ENCODE measurements at regions not wholly inside any gene's neighbourhood (a gene's known extent, or its start where the extent isn't known, plus 50 kb on each side); places are given as distances from the start of the nearest gene placed in this dataset.

DNA sequence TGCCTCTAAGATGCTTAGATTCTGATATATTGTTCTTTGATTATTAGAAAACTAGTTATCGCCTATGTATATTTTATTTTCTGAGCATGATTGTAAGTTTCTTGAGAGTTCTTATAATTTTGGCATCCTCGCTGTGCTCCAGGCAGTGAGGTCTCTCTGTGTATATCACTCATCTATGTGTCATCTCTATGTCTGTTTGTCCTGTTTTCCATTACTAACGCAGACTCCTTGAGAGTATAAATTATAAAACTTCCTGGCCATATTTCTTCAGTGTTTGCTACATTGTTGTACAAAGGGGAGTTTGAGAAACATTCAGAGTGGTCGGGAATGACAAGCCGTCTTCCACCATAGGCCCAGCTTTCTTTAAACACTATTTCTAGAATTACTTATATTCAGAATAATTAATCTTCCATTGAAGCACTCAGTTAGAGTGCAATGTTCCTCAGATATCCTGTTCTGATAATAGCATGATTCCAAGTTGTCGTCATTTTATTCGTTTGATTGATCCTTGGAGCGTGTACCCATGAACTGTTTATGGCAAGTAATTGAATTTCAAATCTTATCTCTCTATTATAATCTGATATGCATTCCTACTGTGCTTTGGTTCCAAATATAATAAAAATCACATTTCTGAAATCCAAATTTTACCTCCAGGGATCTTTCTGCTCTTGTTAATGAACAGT, 206.6 kb downstream of the BAMBI start:
- no peak overlapping the region for H3K4me3 Mint-ChIP-seq (ENCODE audit: unreplicated experiment)
- H3K27me3 ChIP-seq (ENCODE audit: insufficient read depth, low read length): no peaks in the 10 kb centered on the region

DNA sequence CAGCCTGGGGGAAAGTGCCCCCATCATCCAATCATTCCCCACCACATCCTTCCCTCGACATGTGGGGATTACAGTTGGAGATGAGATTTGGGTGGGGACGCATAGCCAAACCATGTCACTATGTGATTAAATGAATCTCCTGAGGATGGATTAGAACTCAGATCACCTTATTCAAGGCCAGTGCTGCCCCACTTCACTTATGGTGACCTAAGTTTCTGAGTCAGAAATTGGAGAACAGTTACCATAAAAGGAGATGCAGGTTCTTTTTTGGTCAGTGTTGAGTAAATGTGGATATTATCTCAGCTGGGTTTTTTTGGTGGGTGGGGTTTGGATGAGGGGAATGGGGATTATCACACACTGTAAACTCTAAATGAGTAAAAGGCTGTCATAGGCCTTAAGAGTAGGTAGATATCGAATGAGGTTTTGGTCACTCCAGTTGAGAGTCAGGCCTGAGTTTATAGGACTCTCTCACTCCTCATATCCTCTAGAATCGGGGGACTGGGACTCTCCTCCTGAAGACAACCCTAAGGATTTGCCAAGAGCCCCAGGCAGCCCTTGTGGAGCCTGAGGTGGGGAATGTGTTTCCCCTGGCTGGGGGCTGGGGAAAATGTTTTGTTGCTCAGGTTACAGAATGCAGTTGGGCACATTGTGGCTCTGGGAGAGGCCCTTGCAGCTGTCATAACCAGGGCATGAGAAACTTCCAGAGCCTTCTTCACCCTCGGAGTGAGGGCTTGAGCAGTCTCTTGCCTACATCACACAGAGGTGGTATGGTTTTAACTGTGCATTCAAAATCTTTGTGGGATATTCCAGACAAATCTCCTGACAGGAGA, 213.0 kb downstream of the BAMBI start:
- Histone ChIP-seq H2AFZ (ENCODE audit: low read depth, low read length) (no peak overlapping the region), H3K27me3 (ENCODE audit: insufficient read depth, low read length) (no peaks in the 10 kb centered on the region), H3K4me2 (ENCODE audit: low read length) (no peak overlapping the region), H4K20me1 (ENCODE audit: insufficient read depth, low read length) (no peaks in the 10 kb centered on the region), H3K4me3 (ENCODE audit: insufficient read depth, low read depth, low read length) (no peak overlapping the region), H3K4me1 (ENCODE audit: insufficient read depth, low read length) (peaks cover 8% of the 10 kb centered on the region), H3K27ac (ENCODE audit: low read depth, low read length) (no peak overlapping the region), H3K9me3 (ENCODE audit: insufficient read depth, low read depth, low read length) (no peaks in the 10 kb centered on the region), H3K9ac (ENCODE audit: low read length) (no peak overlapping the region), H3K36me3 (ENCODE audit: insufficient read depth, low read length) (no peaks in the 10 kb centered on the region), H3K79me2 (ENCODE audit: insufficient read depth, low read length) (no peaks in the 10 kb centered on the region)
- H3K36me3 Mint-ChIP-seq (ENCODE audit: low read depth, unreplicated experiment): peaks cover 2% of the 10 kb centered on the region
- DNase-seq (ENCODE audit: low read depth) (peak; percentile 16), FAIRE-seq (no peak)
- H3K27ac Mint-ChIP-seq (ENCODE audit: unreplicated experiment): no peak overlapping the region
- H3K4me1 Mint-ChIP-seq (ENCODE audit: low read depth, unreplicated experiment): peaks cover 5% of the 10 kb centered on the region
- H3K4me3 Mint-ChIP-seq (ENCODE audit: unreplicated experiment): no peak overlapping the region
- H3K27me3 Mint-ChIP-seq (ENCODE audit: low read depth, unreplicated experiment): no peaks in the 10 kb centered on the region
- H3K9me3 Mint-ChIP-seq (ENCODE audit: unreplicated experiment): no peaks in the 10 kb centered on the region
- TF ChIP-seq, protein P1, sequence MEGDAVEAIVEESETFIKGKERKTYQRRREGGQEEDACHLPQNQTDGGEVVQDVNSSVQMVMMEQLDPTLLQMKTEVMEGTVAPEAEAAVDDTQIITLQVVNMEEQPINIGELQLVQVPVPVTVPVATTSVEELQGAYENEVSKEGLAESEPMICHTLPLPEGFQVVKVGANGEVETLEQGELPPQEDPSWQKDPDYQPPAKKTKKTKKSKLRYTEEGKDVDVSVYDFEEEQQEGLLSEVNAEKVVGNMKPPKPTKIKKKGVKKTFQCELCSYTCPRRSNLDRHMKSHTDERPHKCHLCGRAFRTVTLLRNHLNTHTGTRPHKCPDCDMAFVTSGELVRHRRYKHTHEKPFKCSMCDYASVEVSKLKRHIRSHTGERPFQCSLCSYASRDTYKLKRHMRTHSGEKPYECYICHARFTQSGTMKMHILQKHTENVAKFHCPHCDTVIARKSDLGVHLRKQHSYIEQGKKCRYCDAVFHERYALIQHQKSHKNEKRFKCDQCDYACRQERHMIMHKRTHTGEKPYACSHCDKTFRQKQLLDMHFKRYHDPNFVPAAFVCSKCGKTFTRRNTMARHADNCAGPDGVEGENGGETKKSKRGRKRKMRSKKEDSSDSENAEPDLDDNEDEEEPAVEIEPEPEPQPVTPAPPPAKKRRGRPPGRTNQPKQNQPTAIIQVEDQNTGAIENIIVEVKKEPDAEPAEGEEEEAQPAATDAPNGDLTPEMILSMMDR (IDR thresholded peaks at IDR 0.05; ENCODE audit: insufficient read depth, low read depth, low read length): no peak
- TF ChIP-seq EZH2 (IDR thresholded peaks at IDR 0.05; ENCODE audit: insufficient read depth, low read length): no peak

More for the DNA sequence above, 206.6 kb downstream of the BAMBI start:
- no peak for DNase-seq (ENCODE audit: low read depth)
- H3K4me1 ChIP-seq (ENCODE audit: insufficient read depth, low read length): no peaks in the 10 kb centered on the region
- no peak overlapping the region for H3K4me2 ChIP-seq (ENCODE audit: low read length)
- H3K36me3 Mint-ChIP-seq (ENCODE audit: low read depth, unreplicated experiment): no peaks in the 10 kb centered on the region
- no peak overlapping the region for H2AFZ ChIP-seq (ENCODE audit: low read depth, low read length)
- H3K36me3 ChIP-seq (ENCODE audit: insufficient read depth, low read length): no peaks in the 10 kb centered on the region
- H3K27ac ChIP-seq (ENCODE audit: low read depth, low read length): no peak overlapping the region
- H3K4me1 Mint-ChIP-seq (ENCODE audit: low read depth, unreplicated experiment): peaks cover 5% of the 10 kb centered on the region
- H3K4me3 ChIP-seq (ENCODE audit: insufficient read depth, low read depth, low read length): no peak overlapping the region
- H3K79me2 ChIP-seq (ENCODE audit: insufficient read depth, low read length): no peaks in the 10 kb centered on the region
- H4K20me1 ChIP-seq (ENCODE audit: insufficient read depth, low read length): no peaks in the 10 kb centered on the region
- no peak overlapping the region for H3K27ac Mint-ChIP-seq (ENCODE audit: unreplicated experiment)
- no peak for FAIRE-seq
- H3K27me3 Mint-ChIP-seq (ENCODE audit: low read depth, unreplicated experiment): no peaks in the 10 kb centered on the region
- TF ChIP-seq EZH2 (IDR thresholded peaks at IDR 0.05; ENCODE audit: insufficient read depth, low read length): no peak
- TF ChIP-seq, protein P1 (IDR thresholded peaks at IDR 0.05; ENCODE audit: insufficient read depth, low read depth, low read length): no peak
- H3K9me3 Mint-ChIP-seq (ENCODE audit: unreplicated experiment): no peaks in the 10 kb centered on the region
- H3K9ac ChIP-seq (ENCODE audit: low read length): no peak overlapping the region
- H3K9me3 ChIP-seq (ENCODE audit: insufficient read depth, low read depth, low read length): no peaks in the 10 kb centered on the region
